ENCODE measurements at regions not wholly inside any gene's neighbourhood (a gene's known extent, or its start where the extent isn't known, plus 50 kb on each side); places are given as distances from the start of the nearest gene placed in this dataset.
A peak's percentile ranks its signal among the peaks of the same experiment; 100 is the strongest.

GRCh38 chr5:17910318-17910717 is 276.1 kb downstream of the TAF11L14 start:
- Histone ChIP-seq H3K4me2 (ENCODE audit: control insufficient read depth, extremely low read depth, insufficient read depth, low read depth, low read length) (peak overlapping the region; percentile 13), H3K27me3 (ENCODE audit: control insufficient read depth, extremely low read depth, insufficient read depth, low read length) (no peaks in the 10 kb centered on the region), H3K4me3 (ENCODE audit: control insufficient read depth in 2 of 3, extremely low read depth in 1 of 3, insufficient read depth in 2 of 3, low read depth in 1 of 3, low read length in 3 of 3) (no peak overlapping the region), H3K79me2 (ENCODE audit: control insufficient read depth, insufficient read depth, low read length) (no peaks in the 10 kb centered on the region), H3K36me3 (ENCODE audit: control insufficient read depth in 2 of 2, extremely low read depth in 1 of 2, insufficient read depth in 2 of 2, low read length in 2 of 2) (no peaks in the 10 kb centered on the region), H3K9me1 (ENCODE audit: control insufficient read depth, extremely low read depth, insufficient read depth, low read length) (no peaks in the 10 kb centered on the region), H4K20me1 (ENCODE audit: control insufficient read depth, extremely low read depth, insufficient read depth, low read length) (no peaks in the 10 kb centered on the region), H3K9ac (ENCODE audit: control insufficient read depth, extremely low read depth, insufficient read depth, low read length) (no peak overlapping the region), H2AFZ (ENCODE audit: control insufficient read depth, low read length) (no peak overlapping the region), H3K27ac (ENCODE audit: control insufficient read depth, insufficient read depth, low read length) (no peak overlapping the region), H3K4me1 (ENCODE audit: control insufficient read depth, extremely low read depth, insufficient read depth, low read length) (peaks cover 7% of the 10 kb centered on the region), H3K9me3 (ENCODE audit: control insufficient read depth, low read depth, low read length) (no peaks in the 10 kb centered on the region)
- DNase-seq (ENCODE audit: low read depth, low spot score), result peak; percentile 19
- dilution Hi-C loops (cut with MboI; ENCODE audit: extremely low pct_ligation_motif_present, low sequenced_read_pairs), result no loop called here
- FAIRE-seq, result peak; percentile 23
- TF ChIP-seq CTCF (optimal IDR thresholded peaks at IDR 0.05 in 1 of 3, IDR thresholded peaks at IDR 0.05 in 1 of 3, conservative IDR thresholded peaks at IDR 0.05 in 1 of 3; ENCODE audit: extremely low read depth in 1 of 3, insufficient read depth in 2 of 3, low read length in 3 of 3) (no peak), EZH2 (IDR thresholded peaks at IDR 0.05; ENCODE audit: low read length) (no peak)

GRCh38 chr5:17912794-17913193 is 278.5 kb downstream of the TAF11L14 start:
- Histone ChIP-seq H3K4me3 (ENCODE audit: control insufficient read depth in 2 of 3, extremely low read depth in 1 of 3, insufficient read depth in 2 of 3, low read depth in 1 of 3, low read length in 3 of 3) (no peak overlapping the region), H3K27ac (ENCODE audit: control insufficient read depth, insufficient read depth, low read length) (no peak overlapping the region), H4K20me1 (ENCODE audit: control insufficient read depth, extremely low read depth, insufficient read depth, low read length) (no peaks in the 10 kb centered on the region), H3K4me2 (ENCODE audit: control insufficient read depth, extremely low read depth, insufficient read depth, low read depth, low read length) (no peak overlapping the region), H3K36me3 (ENCODE audit: control insufficient read depth in 2 of 2, extremely low read depth in 1 of 2, insufficient read depth in 2 of 2, low read length in 2 of 2) (no peaks in the 10 kb centered on the region), H3K4me1 (ENCODE audit: control insufficient read depth, extremely low read depth, insufficient read depth, low read length) (peaks cover 7% of the 10 kb centered on the region), H3K27me3 (ENCODE audit: control insufficient read depth, extremely low read depth, insufficient read depth, low read length) (no peaks in the 10 kb centered on the region), H3K9ac (ENCODE audit: control insufficient read depth, extremely low read depth, insufficient read depth, low read length) (no peak overlapping the region), H3K79me2 (ENCODE audit: control insufficient read depth, insufficient read depth, low read length) (no peaks in the 10 kb centered on the region), H2AFZ (ENCODE audit: control insufficient read depth, low read length) (no peak overlapping the region), H3K9me1 (ENCODE audit: control insufficient read depth, extremely low read depth, insufficient read depth, low read length) (no peaks in the 10 kb centered on the region), H3K9me3 (ENCODE audit: control insufficient read depth, low read depth, low read length) (no peaks in the 10 kb centered on the region)
- no peak for FAIRE-seq
- dilution Hi-C loops (cut with MboI; ENCODE audit: extremely low pct_ligation_motif_present, low sequenced_read_pairs), result no loop called here
- DNase-seq (ENCODE audit: low read depth, low spot score), result no peak
- TF ChIP-seq CTCF (optimal IDR thresholded peaks at IDR 0.05 in 1 of 3, IDR thresholded peaks at IDR 0.05 in 1 of 3, conservative IDR thresholded peaks at IDR 0.05 in 1 of 3; ENCODE audit: extremely low read depth in 1 of 3, insufficient read depth in 2 of 3, low read length in 3 of 3), result no peak
- TF ChIP-seq EZH2 (IDR thresholded peaks at IDR 0.05; ENCODE audit: low read length), result no peak
